NCI-H2081 (cell line): ENCODE measurements at regions not wholly inside any gene's neighbourhood (a gene's known extent, or its start where the extent isn't known, plus 50 kb on each side); places are given as distances from the start of the nearest gene placed in this dataset.

Experiments used
- DNase-seq, 2 experiments: peaks; one replicate each; lab custom pipeline; 2025; lab: John Stamatoyannopoulos, UW

- no peak for DNase-seq
Measured at GRCh38 chr5:144798595-144798994, 627.9 kb downstream of the KCTD16 start.

GRCh38 chr5:144794922-144795321, 624.2 kb downstream of the KCTD16 start:
- DNase-seq, result no peak

- no peak for DNase-seq
Measured at GRCh38 chr5:144788556-144788955, 617.9 kb downstream of the KCTD16 start.

GRCh38 chr5:144788046-144788445, 617.4 kb downstream of the KCTD16 start:
- DNase-seq, result no peak

- no peak for DNase-seq
Measured at GRCh38 chr5:144779368-144779767, 608.7 kb downstream of the KCTD16 start.

GRCh38 chr5:144778561-144778960, 607.9 kb downstream of the KCTD16 start:
- no peak for DNase-seq

- DNase-seq, result no peak
Measured at GRCh38 chr5:144774197-144774596, 603.5 kb downstream of the KCTD16 start.

- DNase-seq, result no peak
Measured at GRCh38 chr5:144773628-144774027, 603.0 kb downstream of the KCTD16 start.

- no peak for DNase-seq
Measured at GRCh38 chr5:144771802-144772201, 601.1 kb downstream of the KCTD16 start.

- no peak for DNase-seq
Measured at GRCh38 chr5:144742361-144742760, 571.7 kb downstream of the KCTD16 start.

- no peak for DNase-seq
Measured at GRCh38 chr5:144731786-144732185, 561.1 kb downstream of the KCTD16 start.

- no peak for DNase-seq
Measured at GRCh38 chr5:144712090-144712489, 541.4 kb downstream of the KCTD16 start.

GRCh38 chr5:144711172-144711571, 540.5 kb downstream of the KCTD16 start:
- no peak for DNase-seq

- no peak for DNase-seq
Measured at GRCh38 chr5:144710637-144711036, 540.0 kb downstream of the KCTD16 start.

GRCh38 chr5:144703776-144704175, 533.1 kb downstream of the KCTD16 start:
- DNase-seq, result no peak

- no peak for DNase-seq
Measured at GRCh38 chr5:144698484-144698883, 527.8 kb downstream of the KCTD16 start.

- no peak for DNase-seq
Measured at GRCh38 chr5:144697847-144698262, 527.2 kb downstream of the KCTD16 start.

- no peak for DNase-seq
Measured at GRCh38 chr5:144691936-144692335, 521.3 kb downstream of the KCTD16 start.

- DNase-seq, result no peak
Measured at GRCh38 chr5:144684899-144685298, 514.2 kb downstream of the KCTD16 start.

GRCh38 chr5:144680711-144681110, 510.0 kb downstream of the KCTD16 start:
- no peak for DNase-seq

GRCh38 chr5:144671066-144671465, 500.4 kb downstream of the KCTD16 start:
- DNase-seq, result no peak

- peak in 1 of 2 experiments; percentile 40 for DNase-seq
Measured at GRCh38 chr5:144659634-144660227, 489.1 kb downstream of the KCTD16 start.

GRCh38 chr5:144644317-144644716, 473.6 kb downstream of the KCTD16 start:
- DNase-seq, result no peak

- DNase-seq, result no peak
Measured at GRCh38 chr5:144638787-144639186, 468.1 kb downstream of the KCTD16 start.
